GM18502 (cell line): ENCODE measurements at regions not wholly inside any gene's neighbourhood (a gene's known extent, or its start where the extent isn't known, plus 50 kb on each side); places are given as distances from the start of the nearest gene placed in this dataset.

ENCODE experiments used
- ATAC-seq: cut with Tn5 transposase; IDR thresholded peaks from one replicate; pipeline ENCODE4 v1.9.1; 2021; ENCODE audit warnings: mild to moderate bottlenecking; ENCODE audit not compliant: unreplicated experiment, poor library complexity

DNA sequence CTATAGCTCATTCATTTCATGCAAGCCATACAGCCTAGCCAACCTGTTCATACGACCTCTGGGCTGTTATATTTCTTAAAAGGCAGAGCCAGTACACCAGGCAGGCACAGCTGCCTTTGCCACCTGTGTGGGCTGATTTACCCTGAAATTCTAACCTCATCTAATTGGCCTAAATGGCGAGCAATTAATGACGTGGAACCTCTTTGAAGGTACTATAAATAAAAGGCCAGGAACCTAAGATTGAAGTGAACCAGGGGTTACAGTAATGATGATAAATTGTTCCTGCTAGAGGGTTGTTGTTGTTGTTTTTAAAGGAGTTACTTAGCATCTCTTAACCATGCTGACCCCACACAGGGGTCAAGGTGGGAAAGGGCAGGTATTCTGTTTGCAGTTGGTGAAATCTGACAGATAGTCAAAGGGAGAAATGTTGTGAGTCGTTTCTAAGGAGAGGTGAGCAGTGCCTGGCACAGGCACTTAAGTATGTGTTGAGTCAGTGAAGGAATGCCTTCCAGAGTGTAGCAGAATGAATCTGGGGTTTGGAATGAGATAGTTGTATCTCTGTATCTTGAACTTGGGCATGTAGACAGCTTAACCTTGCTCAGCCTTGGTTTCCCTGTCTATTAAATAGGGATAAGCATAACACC lies 213.5 kb upstream of the NAV2 start:
- no peak for ATAC-seq

DNA sequence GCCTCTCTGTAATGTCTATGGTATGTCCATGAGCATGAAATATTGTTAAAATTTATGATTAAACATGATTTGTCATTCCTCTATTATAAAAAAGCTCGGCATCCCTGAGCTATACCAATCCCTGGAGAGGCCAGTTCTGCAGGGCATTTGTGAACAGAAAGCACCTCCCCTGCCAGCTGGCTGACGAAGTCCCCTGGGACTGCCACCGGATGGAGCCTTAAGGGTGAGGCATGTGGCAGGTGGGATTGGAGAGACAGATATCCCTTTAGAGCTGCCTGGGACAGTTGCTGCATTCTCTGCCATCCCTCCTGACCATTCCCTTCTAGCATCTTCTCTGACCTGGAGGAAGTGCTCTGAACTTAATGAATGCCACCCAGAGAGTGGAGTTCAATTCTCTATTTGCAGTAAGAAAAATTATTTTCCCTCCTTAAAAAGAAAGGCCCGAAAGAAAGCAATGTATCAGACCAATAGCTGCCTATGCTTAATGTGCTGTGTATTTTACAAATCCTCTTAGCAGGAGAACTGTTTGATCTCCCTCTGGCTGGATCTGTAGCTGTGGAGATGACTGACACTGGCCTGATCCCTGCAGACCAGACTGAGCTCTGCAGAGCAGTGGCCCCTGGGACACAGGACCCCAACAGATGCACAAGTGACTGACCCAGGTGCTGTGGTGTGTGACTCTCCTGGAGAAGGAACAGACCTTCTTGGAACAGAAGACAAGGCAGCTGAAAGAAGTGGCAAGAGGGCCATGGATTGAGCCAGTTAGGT lies 219.0 kb upstream of the NAV2 start:
- ATAC-seq: no peak

DNA sequence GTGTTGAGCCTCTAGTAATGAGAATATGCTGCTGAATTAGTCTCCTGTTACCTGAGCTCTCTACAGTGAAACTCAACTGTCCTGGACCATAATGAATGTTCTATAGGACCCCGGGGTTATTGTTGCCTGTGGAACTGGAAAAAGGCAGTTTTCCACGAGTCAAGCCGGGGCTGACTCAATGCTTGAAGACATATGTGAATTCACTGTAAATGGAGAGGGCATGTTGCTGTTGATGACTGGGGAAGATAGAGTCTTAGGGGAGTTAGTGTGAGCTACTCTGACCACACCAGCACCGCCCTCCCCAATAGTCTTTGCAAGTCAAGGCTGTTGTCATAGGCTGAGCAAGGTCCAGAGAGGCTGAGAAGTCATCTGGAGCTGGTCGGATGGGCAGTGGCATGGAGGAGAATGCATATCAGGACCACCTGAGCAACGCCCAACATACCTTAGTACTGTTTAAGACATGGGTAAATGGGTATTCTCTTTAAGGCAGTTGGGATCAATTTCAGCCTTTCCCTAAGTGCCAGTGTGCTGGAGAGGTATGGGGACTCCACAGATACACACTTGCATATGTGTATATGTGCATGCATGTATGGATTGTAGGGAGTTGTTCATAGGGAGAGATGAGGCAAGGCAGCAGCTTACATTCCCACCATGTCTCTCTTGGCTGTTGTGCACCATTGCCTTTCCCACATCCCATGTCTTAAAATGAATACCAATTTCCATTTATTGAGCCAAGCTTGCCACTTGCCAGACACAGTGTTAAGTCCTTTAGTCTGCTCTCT lies 230.1 kb upstream of the NAV2 start:
- ATAC-seq: no peak

DNA sequence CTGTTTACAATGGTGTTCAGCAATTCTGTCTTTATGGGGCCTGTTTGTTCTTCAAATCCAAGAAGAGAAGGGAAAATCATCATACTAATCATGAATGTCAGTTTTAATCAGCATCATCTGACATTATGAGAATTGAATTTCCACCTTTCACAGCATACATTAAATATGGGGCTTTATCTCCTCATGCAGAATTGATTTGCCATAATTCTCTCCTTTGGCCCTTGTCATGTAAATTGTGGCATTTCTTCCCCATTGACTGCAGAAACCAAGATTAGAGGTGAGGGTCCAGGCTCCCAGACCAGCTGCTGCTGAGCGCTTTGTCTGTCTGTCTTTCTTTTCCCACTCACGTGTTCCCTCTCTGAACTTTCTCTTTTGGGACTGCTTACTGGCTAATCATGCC lies 232.1 kb upstream of the NAV2 start:
- no peak for ATAC-seq

DNA sequence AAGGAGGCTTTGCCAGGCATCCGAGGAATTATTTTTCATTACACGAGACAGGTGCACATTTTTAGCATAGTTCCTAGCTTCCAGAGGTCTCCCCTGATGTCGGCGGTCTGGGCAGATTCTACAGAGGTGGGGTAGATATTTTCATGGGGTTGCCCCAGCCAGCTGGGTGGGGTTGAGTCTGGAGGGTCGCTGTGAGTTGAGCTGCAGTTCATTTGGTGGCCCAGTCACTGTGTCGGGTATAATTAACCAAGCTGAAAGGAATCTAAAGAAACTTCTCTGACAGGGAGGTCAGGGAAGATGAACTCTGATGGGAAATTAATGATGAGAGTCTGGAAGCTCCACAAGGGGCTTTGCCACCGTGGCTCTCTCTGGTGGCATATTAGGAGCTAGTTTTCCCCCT lies 233.7 kb upstream of the NAV2 start:
- no peak for ATAC-seq

DNA sequence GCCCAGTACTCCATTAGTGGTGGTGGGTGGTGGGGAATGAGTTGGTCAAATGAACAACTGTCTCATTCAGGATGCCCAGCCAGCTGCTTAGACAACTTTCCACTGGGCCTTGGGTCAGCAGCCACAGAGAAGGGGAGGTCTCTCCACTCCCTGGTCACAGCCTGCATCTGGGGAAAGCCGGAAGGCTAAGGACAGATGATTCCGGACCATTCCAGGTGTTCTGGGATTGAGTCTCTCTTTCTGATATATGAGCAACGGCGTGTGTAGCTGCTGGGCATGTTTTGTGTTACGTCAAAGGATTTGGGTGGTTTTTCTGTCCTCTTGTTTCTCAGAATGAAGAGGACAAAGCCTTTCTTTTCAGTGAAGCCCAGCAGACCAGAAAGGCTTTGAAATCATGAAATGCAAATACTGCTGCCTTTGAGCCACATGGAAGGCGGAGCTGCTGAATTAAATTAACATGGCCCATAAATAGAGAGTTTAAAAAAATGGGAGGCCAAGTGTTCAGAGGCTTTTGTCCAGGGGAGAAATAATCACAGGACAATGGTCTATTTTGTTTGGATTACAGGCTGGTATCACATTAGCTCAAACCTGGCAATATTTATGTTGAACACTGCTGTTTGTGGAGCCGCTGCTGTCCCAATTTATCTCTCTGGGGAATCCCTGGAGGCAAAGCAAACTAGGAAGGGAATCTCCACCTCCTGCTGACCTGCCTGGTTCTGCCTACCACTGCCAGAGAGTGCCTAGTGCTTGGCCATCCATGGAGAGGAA lies 234.4 kb upstream of the E2F8 start:
- ATAC-seq: peak; percentile 88

DNA sequence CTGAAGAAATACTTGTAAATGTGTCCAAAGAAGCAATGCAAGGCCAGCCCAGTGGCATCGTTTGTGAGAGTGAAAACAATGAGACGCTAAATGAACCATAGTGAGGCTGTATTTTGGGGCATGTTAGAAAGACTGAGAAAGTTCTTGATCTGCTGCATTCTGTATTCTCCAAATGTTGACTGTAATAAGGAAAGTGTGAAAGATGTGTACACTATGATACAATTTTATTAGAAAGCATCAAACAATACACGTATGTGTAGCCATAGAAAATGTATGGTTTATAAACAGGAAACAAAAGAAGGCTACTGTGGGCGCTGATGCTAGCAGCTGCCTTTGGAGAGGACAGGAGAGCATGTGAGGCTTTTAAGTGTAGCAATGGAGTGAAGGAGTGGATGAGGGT lies 233.5 kb upstream of the E2F8 start:
- no peak for ATAC-seq

DNA sequence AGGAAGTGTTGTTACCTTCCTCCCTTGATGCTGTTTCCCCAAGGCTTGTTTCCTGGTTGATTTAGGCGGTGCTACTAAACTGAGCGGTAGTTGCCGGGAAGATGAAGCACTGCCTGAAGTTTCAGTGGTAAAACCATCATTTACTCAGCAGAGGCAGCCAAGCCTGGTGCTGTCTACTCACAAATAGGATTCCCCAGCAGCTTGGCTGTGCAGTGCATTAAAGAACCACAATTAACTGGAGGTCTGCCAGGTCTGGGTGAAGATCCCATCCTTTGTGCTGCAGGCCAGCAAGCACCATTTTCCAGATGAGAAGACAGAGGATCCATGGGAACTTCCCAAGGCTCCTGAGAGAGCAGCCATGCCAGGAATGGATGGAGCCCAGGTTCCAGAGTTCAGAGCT lies 231.9 kb upstream of the E2F8 start:
- ATAC-seq: no peak

DNA sequence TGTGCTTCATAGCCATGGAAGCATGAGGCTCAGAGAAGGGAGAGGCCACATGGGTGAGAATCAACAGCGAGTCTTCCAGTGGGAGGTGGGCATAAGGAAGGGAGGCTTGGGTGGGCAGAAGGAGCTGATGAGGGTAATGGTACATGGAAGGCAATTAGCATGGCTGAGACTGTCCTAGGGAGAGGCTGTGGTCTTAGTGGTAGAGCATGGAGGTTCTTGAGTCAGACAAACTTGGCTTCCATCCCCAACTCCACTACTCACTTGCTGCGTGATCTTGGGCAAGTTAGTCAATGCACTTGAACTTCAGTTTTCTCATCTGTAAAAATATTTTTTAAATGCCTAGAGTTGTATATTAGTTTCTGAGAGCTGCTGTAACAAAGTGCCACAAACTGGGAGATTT lies 227.2 kb upstream of the E2F8 start:
- no peak for ATAC-seq

DNA sequence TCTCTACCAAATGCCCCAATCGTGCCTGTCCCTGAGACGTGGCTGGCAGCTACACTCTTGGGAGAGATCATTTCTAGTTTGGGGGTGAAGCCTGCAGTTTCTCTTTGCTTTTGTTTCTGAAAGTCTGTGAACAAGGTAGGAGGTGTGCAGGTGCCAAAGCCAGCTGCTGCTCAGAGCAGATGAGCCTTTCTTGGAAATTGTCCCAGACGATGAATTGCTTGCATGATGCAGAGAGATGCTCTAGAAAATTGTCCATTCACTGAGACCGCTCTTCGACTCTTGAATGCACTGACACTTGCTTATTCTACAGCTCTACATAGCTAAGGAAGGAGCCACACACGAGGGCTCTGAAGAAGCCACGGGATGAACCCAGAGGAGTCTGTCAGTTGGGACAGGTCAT lies 225.6 kb upstream of the E2F8 start:
- no peak for ATAC-seq

DNA sequence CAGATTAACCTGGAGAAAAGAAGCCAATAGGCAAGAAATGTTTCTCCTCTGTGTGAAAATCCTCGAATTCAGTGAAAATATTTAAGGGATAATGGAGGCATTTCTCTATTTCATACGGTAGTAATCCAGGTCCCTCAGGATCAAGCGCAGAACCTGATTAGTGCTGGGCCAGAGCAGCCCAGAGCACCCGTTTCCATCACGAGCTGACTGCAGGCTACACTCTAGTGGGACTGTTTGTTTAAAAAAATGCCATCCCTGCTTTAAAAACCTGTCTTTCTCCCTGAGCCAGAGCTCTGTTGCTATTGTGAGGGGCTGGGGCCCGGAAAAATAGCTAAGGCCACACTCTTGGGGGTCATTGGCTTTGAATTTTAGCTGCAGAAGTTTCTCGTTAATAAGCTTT lies 223.2 kb upstream of the E2F8 start:
- no peak for ATAC-seq

DNA sequence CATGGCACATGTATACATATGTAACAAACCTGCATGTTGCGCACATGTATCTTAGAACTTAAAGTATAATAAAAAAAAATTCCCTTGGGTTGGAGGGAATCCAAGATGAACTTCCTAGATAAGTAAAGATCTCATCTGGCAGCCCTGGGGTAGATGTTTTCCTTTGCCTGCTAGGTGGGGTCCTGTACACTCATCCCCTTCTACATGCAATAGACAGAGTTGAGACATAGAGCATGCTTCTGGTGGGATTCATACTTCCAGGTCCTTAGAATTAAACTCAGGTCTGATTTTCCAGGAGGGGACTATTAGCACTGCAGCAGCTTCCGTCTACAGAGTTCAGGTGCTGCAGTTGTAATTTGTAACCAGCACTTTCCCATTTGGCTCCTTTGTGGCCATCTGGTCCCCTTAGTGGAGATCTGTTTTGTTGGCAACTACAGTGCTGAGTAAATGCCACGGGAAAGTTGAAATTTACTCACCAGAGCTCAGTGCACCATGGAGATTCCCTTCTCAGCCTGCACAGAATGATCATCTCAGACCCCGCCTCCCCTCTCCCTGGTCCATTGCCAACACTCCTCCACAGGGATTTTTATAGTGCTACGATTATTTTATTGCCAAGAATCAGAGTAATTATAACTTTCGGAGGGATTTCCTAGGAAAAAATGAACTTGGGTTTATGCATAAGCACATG lies 220.1 kb upstream of the E2F8 start:
- no peak for ATAC-seq

DNA sequence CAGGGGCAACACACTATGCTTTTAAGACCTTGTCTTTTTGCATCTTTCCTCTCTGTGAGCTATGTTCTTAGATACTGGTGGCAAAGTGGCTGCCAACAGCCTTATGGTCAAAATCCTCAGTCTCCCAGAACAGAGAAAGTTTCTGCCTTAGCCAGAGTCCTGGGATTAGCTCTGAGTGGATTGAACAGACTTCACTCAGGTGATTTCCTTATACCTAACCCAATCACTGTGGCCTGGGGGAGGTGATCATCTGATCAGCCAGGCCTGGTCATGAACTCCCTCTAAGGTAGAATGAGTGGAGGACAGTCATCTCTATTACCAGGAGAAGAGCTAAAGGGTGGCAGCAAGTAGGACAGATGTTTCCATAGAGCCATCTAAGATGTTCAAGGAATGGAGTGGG lies 218.5 kb upstream of the E2F8 start:
- ATAC-seq: no peak

DNA sequence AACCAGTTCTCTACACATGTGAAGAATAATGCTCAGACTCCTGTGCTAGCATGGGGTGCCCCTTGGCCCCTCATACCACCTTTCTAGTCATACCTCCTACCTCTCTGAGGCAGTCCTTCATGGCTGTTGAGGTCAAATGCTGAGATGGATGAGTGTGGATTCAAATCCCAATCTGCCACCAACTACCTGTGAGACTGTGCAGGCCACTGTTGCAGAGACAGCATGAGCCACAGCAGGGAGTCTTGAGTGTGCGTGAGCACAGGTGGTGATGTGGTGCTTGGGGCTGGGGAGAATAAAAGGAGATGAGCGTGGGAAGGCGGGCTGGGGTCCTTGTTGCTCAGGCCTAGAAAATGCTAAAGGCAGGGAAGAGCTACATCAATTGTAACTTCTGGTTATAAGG lies 218.0 kb upstream of the E2F8 start:
- no peak for ATAC-seq

DNA sequence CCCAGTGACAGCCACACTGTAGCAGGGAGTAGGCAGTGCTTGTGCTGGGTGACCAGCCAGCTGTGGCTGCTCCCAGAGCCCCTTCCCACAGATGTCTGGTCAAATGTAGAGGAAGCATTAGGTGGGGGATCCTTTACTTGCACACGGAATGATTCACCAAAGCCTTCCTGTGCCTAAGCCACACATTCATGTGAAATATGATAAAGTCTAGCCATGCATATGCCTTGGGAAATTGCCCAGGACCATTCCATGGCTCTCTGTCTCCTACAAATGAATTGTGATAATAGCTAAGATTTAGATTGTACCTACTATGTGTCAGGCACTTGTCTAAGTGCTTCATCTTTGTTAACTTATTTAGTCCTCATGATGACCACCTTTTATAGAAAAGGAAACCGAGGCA lies 217.5 kb upstream of the E2F8 start:
- no peak for ATAC-seq

DNA sequence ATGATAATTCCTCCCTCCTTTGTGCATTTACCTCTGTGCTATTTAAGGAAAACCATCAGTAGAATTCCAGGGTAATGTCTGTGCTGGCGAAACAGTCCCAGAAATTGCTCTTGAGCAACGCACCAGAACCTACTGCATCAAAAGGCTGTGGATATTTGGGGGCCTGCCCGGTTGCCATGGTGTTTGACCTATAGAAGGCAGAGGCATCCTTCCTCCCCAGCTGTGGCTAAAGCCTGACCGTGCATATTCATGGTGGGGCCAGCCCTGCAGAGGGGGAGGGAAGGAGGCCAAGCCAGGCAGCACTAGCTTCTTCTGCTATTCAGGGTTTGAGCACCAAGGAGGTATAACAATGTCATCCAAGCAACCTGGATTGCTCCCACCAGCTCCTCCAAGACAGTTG lies 215.0 kb upstream of the E2F8 start:
- ATAC-seq: no peak

DNA sequence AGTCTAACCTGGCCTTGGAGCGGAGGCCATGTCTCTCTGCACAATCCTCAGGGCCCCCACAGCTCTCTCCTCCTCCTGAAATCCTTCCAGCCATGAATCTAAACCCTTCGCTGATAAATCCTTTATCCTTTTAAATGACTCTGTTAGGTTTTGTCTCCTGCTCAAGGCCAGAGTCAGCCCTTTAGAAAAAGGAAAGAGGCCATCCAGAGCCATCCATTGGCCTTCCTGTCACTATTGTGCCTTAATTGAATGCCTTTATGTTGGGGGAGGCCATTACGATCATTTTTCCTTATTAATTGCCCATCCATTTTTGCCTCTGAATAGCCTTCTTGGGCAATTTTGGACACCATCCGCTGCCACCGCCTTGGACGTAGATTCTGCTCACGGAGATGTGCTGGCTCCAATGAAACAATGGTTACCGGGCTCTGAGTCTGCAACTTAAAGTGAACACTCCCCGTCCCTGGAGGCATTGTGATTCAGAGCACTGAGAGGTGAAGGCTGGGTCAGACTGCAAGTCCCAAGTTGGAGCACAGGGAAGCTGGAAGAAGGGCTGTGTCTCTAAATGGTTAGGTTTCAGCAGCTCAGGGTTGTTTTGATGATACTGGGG lies 213.0 kb upstream of the E2F8 start:
- no peak for ATAC-seq

DNA sequence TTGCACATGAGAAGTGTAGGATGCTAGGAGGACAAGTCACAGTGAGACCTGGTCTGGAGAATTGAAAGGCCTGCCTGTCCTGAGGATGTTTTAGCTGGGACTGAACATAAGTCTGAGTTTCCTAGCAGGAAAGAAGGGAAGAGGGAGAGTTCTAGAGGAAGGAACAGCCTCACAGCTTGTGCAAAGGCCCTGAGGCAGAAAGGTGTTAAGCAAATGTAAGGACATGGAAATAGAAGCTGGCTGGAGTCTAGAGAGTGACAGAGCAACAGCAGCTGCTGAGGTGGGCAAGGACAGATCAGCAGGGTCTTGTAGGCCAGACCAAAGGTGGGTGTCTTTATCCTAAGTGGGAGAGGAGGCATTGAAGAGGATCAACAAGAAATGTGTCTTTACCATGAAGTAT lies 210.9 kb upstream of the E2F8 start:
- ATAC-seq: no peak

DNA sequence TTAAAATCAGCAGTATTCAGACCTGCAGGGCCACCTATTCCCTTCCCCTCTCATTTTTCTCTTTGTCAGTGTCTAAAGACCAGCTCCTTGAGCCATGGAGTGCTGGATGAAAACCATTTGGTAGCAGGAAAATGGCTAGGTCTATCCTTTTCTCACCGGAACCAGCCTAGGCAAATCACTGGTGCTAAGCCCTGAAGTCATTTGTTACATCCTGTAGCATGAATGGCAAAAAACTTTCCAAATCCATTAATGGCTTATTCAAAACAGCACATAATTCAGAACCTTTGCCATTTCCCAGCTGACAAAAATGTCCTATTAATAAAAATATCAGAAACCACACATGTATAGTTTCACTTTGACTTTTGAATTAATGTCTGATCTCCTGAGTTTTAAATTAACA lies 209.5 kb upstream of the E2F8 start:
- ATAC-seq: no peak

DNA sequence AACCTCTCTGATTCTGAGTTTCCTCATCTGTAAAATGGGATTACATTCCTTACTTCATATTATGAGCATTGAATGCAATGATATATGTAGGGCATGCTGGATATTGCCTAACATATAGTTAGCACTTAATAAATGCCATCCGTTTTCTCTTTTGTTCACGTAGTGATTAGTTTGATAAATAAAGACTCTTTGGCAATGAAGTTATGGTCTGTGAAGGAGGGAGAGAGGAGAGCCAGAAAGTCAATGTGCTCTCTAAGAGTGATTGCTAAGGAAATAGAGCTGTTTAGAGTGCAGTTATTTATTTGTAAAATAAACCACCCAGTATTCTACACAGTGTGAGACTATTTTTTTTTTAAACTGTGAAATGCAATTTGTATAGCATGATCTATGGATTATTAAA lies 207.9 kb upstream of the E2F8 start:
- no peak for ATAC-seq
